K562 (cell line): ENCODE measurements at regions not wholly inside any gene's neighbourhood (a gene's known extent, or its start where the extent isn't known, plus 50 kb on each side); places are given as distances from the start of the nearest gene placed in this dataset.

ENCODE experiments used
- EZH2 ChIP-seq: IDR thresholded peaks from 2 replicates; pipeline ENCODE4 v1.6.1; 2012; ENCODE audit warnings: low read depth, mild to moderate bottlenecking, inconsistent platforms, low read length, borderline replicate concordance
- NFYB ChIP-seq: IDR thresholded peaks from 2 replicates; pipeline ENCODE4 v1.6.1; 2011; ENCODE audit warnings: mild to moderate bottlenecking, moderate library complexity; ENCODE audit not compliant: insufficient read length; ENCODE audit errors: extremely low read depth
- SETDB1 ChIP-seq: IDR thresholded peaks from one replicate; pipeline ENCODE4 v1.6.1; 2012; ENCODE audit warnings: low read length, control low read depth, inconsistent platforms
- ZNF311 ChIP-seq: fragments of 250-450 bp; sonication (Bioruptor Pico); IDR thresholded peaks from 2 replicates; pipeline ENCODE4 v1.4.0; 2020; ENCODE audit warnings: mild to moderate bottlenecking, moderate library complexity
- ZNF707 ChIP-seq: fragments of 250-450 bp; sonication (Bioruptor Pico); conservative IDR thresholded peaks from 2 replicates; pipeline ENCODE4 v1.8.0; 2022; ENCODE audit warnings: inconsistent platforms, mild to moderate bottlenecking, moderate library complexity
- TF ChIP-seq, protein P1 (sequence below), 2 experiments: fragments of 450-650 bp; IDR thresholded peaks; 2 replicates each; pipeline ENCODE4 v1.6.1; 2016; ENCODE audit warnings: mild to moderate bottlenecking in 2 of 2, borderline replicate concordance in 1 of 2, low read depth in 1 of 2, moderate library complexity in 1 of 2
- TF ChIP-seq, protein P2 (sequence below): sonication (generic); formaldehyde crosslinking; IDR thresholded peaks from 2 replicates; pipeline ENCODE4 v1.8.1; 2023; ENCODE audit warnings: missing genetic modification reagents, mild to moderate bottlenecking, borderline replicate concordance
- TF ChIP-seq, protein P3 (sequence below), 3 experiments: IDR thresholded peaks in 2 of 3; conservative IDR thresholded peaks in 1 of 3; 2 replicates each; pipeline ENCODE4 v1.5.1; 2011 to 2012; ENCODE audit warnings: low read length in 3 of 3, mild to moderate bottlenecking in 3 of 3, control low read depth in 2 of 3, improper control_type of control experiment in 1 of 3, inconsistent platforms in 1 of 3, low read depth in 1 of 3, mixed read lengths in 1 of 3, moderate library complexity in 1 of 3; ENCODE audit not compliant: insufficient read depth in 2 of 3

DNA sequence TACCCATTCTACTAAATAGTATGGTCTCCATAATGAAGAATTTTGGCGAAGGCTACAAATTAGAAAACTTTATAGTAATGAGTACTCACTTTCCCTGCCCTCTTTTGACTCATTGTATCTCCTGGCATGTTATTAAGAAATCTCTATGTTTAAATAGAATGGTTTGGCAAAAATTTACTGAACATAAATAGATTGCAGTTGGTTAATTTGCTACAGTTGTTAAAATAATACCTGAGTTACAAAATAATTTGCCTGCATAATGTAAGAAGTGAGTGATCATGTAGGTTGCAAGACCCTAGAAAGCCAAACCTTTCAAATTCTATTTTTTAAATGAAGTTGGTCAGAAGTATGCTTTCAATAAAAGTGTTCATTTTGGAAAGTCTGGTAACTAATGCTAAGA lies 176.8 kb upstream of the AHR start:
- no peak for TF ChIP-seq NFYB
- no peak for TF ChIP-seq ZNF311 (CRISPR knock-in tag)
- no peak for TF ChIP-seq SETDB1
- TF ChIP-seq, protein P1, sequence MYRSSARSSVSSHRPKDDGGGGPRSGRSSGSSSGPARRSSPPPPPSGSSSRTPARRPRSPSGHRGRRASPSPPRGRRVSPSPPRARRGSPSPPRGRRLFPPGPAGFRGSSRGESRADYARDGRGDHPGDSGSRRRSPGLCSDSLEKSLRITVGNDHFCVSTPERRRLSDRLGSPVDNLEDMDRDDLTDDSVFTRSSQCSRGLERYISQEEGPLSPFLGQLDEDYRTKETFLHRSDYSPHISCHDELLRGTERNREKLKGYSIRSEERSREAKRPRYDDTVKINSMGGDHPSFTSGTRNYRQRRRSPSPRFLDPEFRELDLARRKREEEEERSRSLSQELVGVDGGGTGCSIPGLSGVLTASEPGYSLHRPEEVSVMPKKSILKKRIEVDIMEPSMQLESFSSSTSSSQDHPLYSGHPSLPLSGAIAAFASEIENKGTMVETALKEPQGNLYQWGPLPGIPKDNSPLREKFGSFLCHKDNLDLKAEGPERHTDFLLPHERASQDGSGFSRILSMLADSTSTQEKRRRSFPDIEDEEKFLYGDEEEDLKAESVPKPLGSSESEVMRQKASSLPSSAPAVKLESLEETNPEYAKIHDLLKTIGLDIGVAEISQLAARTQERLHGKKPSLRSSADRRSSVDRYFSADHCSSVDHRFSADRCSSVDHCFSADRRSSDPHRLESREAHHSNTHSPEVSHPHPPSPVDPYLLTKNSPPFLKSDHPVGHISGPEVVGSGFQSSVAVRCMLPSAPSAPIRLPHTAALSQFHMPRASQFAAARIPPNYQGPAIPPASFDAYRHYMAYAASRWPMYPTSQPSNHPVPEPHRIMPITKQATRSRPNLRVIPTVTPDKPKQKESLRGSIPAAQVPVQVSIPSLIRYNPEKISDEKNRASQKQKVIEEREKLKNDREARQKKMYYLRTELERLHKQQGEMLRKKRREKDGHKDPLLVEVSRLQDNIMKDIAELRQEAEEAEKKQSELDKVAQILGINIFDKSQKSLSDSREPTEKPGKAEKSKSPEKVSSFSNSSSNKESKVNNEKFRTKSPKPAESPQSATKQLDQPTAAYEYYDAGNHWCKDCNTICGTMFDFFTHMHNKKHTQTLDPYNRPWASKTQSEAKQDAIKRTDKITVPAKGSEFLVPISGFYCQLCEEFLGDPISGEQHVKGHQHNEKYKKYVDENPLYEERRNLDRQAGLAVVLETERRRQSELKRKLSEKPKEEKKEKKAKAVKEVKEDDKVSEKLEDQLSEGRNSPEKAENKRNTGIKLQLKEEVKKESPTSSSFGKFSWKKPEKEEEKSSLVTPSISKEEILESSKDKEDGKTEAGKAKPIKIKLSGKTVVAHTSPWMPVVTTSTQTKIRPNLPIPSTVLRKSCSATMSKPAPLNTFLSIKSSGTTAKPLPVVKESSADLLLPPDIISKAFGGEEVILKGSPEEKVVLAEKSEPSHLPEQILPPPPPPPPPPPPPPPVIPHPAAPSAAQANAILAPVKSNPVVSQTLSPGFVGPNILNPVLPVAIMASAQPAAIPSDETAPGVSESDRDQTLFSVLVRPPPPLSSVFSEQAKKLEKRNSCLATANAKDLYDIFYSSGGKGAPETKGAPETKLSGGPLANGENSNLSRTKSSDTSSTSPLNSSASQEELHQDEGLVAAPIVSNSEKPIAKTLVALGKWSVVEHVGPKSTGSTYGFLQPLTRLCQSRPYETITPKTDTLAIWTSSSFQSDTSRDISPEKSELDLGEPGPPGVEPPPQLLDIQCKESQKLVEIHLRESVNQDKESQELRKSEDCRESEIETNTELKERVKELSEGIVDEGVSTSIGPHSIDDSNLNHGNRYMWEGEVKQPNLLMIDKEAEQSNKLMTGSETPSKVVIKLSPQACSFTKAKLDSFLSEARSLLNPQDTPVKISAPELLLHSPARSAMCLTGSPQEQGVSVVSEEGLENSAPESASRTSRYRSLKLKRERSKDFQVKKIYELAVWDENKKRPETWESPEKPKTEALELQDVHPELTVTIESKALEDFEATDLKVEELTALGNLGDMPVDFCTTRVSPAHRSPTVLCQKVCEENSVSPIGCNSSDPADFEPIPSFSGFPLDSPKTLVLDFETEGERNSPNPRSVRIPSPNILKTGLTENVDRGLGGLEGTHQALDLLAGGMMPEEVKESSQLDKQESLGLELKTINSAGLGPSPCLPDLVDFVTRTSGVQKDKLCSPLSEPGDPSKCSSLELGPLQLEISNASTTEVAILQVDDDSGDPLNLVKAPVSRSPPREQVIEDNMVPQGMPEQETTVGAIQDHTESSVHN (IDR thresholded peaks at IDR 0.05; ENCODE audit: borderline replicate concordance in 1 of 2, low read depth in 1 of 2) = no peak
- TF ChIP-seq, protein P2, sequence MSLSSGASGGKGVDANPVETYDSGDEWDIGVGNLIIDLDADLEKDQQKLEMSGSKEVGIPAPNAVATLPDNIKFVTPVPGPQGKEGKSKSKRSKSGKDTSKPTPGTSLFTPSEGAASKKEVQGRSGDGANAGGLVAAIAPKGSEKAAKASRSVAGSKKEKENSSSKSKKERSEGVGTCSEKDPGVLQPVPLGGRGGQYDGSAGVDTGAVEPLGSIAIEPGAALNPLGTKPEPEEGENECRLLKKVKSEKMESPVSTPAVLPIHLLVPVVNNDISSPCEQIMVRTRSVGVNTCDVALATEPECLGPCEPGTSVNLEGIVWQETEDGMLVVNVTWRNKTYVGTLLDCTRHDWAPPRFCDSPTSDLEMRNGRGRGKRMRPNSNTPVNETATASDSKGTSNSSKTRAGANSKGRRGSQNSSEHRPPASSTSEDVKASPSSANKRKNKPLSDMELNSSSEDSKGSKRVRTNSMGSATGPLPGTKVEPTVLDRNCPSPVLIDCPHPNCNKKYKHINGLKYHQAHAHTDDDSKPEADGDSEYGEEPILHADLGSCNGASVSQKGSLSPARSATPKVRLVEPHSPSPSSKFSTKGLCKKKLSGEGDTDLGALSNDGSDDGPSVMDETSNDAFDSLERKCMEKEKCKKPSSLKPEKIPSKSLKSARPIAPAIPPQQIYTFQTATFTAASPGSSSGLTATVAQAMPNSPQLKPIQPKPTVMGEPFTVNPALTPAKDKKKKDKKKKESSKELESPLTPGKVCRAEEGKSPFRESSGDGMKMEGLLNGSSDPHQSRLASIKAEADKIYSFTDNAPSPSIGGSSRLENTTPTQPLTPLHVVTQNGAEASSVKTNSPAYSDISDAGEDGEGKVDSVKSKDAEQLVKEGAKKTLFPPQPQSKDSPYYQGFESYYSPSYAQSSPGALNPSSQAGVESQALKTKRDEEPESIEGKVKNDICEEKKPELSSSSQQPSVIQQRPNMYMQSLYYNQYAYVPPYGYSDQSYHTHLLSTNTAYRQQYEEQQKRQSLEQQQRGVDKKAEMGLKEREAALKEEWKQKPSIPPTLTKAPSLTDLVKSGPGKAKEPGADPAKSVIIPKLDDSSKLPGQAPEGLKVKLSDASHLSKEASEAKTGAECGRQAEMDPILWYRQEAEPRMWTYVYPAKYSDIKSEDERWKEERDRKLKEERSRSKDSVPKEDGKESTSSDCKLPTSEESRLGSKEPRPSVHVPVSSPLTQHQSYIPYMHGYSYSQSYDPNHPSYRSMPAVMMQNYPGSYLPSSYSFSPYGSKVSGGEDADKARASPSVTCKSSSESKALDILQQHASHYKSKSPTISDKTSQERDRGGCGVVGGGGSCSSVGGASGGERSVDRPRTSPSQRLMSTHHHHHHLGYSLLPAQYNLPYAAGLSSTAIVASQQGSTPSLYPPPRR = no peak
- no peak for TF ChIP-seq EZH2
- no peak for TF ChIP-seq ZNF707
- TF ChIP-seq, protein P3, sequence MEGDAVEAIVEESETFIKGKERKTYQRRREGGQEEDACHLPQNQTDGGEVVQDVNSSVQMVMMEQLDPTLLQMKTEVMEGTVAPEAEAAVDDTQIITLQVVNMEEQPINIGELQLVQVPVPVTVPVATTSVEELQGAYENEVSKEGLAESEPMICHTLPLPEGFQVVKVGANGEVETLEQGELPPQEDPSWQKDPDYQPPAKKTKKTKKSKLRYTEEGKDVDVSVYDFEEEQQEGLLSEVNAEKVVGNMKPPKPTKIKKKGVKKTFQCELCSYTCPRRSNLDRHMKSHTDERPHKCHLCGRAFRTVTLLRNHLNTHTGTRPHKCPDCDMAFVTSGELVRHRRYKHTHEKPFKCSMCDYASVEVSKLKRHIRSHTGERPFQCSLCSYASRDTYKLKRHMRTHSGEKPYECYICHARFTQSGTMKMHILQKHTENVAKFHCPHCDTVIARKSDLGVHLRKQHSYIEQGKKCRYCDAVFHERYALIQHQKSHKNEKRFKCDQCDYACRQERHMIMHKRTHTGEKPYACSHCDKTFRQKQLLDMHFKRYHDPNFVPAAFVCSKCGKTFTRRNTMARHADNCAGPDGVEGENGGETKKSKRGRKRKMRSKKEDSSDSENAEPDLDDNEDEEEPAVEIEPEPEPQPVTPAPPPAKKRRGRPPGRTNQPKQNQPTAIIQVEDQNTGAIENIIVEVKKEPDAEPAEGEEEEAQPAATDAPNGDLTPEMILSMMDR (IDR thresholded peaks at IDR 0.05 in 2 of 3, conservative IDR thresholded peaks at IDR 0.05 in 1 of 3; ENCODE audit: insufficient read depth in 2 of 3, low read depth in 1 of 3, low read length in 3 of 3) = no peak
